PC-3 (cell line): ENCODE measurements at regions not wholly inside any gene's neighbourhood (a gene's known extent, or its start where the extent isn't known, plus 50 kb on each side); places are given as distances from the start of the nearest gene placed in this dataset.
"Not testable (repeated sequence)": the region's sequence is repeated elsewhere in the genome, so short reads cannot be mapped to it uniquely, and the experiment has no call there.

Experiments used
- ATAC-seq: fragments of 200-7000 bp; cut with Tn5 transposase; 2 replicates; pipeline ENCODE4 v1.9.1; 2020; ENCODE audit warnings: mild to moderate bottlenecking, moderate library complexity
- BruUV-seq: library from RNA; stranded (reverse); fragments of 400-500 nt; replicated peaks from 2 replicates; lab custom pipeline; 2021; lab: Mats Ljungman, UMichigan
- CTCF ChIA-PET: fragments of 300-600 bp; sonication (Branson Sonifier 250); formaldehyde crosslinking; loops from one replicate; lab custom pipeline; 2022; ENCODE audit warnings: antibody characterized with exemption; lab: Charles Lee
- POLR2A ChIA-PET: fragments of 300-600 bp; sonication (Branson Sonifier 250); formaldehyde crosslinking; loops from one replicate; lab custom pipeline; 2022; ENCODE audit warnings: antibody characterized with exemption; ENCODE audit not compliant: unreplicated experiment; lab: Charles Lee
- DNase-seq: peaks from one replicate; pipeline ENCODE4 v3.0.0-alpha.2; 2015
- H2AFZ ChIP-seq: fragments of 300-600 bp; sonication (generic); 2 replicates; pipeline ENCODE4 v1.6.0; 2016; ENCODE audit warnings: antibody characterized with exemption, low read length
- H3F3A ChIP-seq: fragments of 300-600 bp; sonication (generic); one replicate; pipeline ENCODE4 v1.6.0; 2017; ENCODE audit warnings: antibody characterized with exemption, low read length, control low read depth, mild to moderate bottlenecking; ENCODE audit not compliant: unreplicated experiment
- H3K27ac ChIP-seq: fragments of 300-600 bp; sonication (generic); 2 replicates; pipeline ENCODE4 v1.5.1; 2016; ENCODE audit warnings: mild to moderate bottlenecking, low read length
- H3K27me3 ChIP-seq: fragments of 300-600 bp; sonication (generic); 2 replicates; pipeline ENCODE4 v1.6.1; 2016; ENCODE audit warnings: low read length, mixed read lengths
- H3K36me3 ChIP-seq: fragments of 300-600 bp; sonication (generic); 2 replicates; pipeline ENCODE4 v1.6.1; 2016; ENCODE audit warnings: low read depth, mixed run types, low read length, mixed read lengths
- H3K4me1 ChIP-seq: fragments of 300-600 bp; sonication (generic); 2 replicates; pipeline ENCODE4 v1.5.1; 2016; ENCODE audit warnings: low read length; ENCODE audit not compliant: insufficient read depth
- H3K4me2 ChIP-seq: fragments of 300-600 bp; sonication (generic); 2 replicates; pipeline ENCODE4 v1.6.0; 2016; ENCODE audit warnings: low read length
- H3K4me3 ChIP-seq: fragments of 300-600 bp; sonication (generic); 2 replicates; pipeline ENCODE4 v1.5.1; 2016; ENCODE audit warnings: mild to moderate bottlenecking, low read length, mixed read lengths
- H3K79me2 ChIP-seq: fragments of 300-600 bp; sonication (generic); 2 replicates; pipeline ENCODE4 v1.6.1; 2017; ENCODE audit warnings: low read length, mixed read lengths
- H3K9ac ChIP-seq: fragments of 300-600 bp; sonication (generic); 2 replicates; pipeline ENCODE4 v1.6.0; 2016; ENCODE audit warnings: mild to moderate bottlenecking, low read length
- H3K9me2 ChIP-seq: fragments of 300-600 bp; sonication (generic); replicated peaks from 2 replicates; pipeline ENCODE4 v1.6.1; 2016; ENCODE audit warnings: mixed run types, low read length, mixed read lengths
- H3K9me3 ChIP-seq: fragments of 300-600 bp; sonication (generic); 2 replicates; pipeline ENCODE4 v1.6.1; 2016; ENCODE audit warnings: low read length, mixed read lengths
- H4K20me1 ChIP-seq: fragments of 300-600 bp; sonication (generic); 2 replicates; pipeline ENCODE4 v1.6.1; 2016; ENCODE audit warnings: low read length, mixed read lengths
- intact Hi-C: fragments of 100-400 bp; cut with micrococcal nuclease; formaldehyde crosslinking; loops from 2 replicates; pipeline ENCODE4 v1.9.0; 2023

GRCh38 chr14:19201394-19202052 is 232.6 kb downstream of the POTEG start:
- H3K9ac ChIP-seq, H3K9me2 ChIP-seq, DNase-seq, ATAC-seq, H3K27ac ChIP-seq, H3K36me3 ChIP-seq, BruUV-seq, POLR2A ChIA-PET, H3K9me3 ChIP-seq, H3F3A ChIP-seq, H4K20me1 ChIP-seq, H3K4me3 ChIP-seq, H2AFZ ChIP-seq, intact Hi-C loops, H3K4me1 ChIP-seq, CTCF ChIA-PET, H3K27me3 ChIP-seq, H3K79me2 ChIP-seq, H3K4me2 ChIP-seq: not testable (repeated sequence)

- BruUV-seq, H3K4me2 ChIP-seq, H2AFZ ChIP-seq, ATAC-seq, H3K9ac ChIP-seq, H3K79me2 ChIP-seq, H4K20me1 ChIP-seq, H3K36me3 ChIP-seq, H3K9me2 ChIP-seq, intact Hi-C loops, H3K9me3 ChIP-seq, CTCF ChIA-PET, DNase-seq, POLR2A ChIA-PET, H3K4me1 ChIP-seq, H3F3A ChIP-seq, H3K27me3 ChIP-seq, H3K27ac ChIP-seq, H3K4me3 ChIP-seq: not testable (repeated sequence)
These were observed 232.1 kb downstream of the POTEG start for GRCh38 chr14:19202053-19202442.

- H3F3A ChIP-seq, intact Hi-C loops, H2AFZ ChIP-seq, CTCF ChIA-PET, H3K27ac ChIP-seq, ATAC-seq, H3K4me3 ChIP-seq, H3K9me3 ChIP-seq, DNase-seq, POLR2A ChIA-PET, H3K4me2 ChIP-seq, H3K27me3 ChIP-seq, H4K20me1 ChIP-seq, H3K79me2 ChIP-seq, H3K9me2 ChIP-seq, BruUV-seq, H3K4me1 ChIP-seq, H3K36me3 ChIP-seq, H3K9ac ChIP-seq: not testable (repeated sequence)
These were observed 230.7 kb downstream of the POTEG start for GRCh38 chr14:19203250-19203972.

GRCh38 chr14:19204827-19205226 is 229.3 kb downstream of the POTEG start:
- POLR2A ChIA-PET, BruUV-seq, H4K20me1 ChIP-seq, H3K9me2 ChIP-seq, H3K4me1 ChIP-seq, DNase-seq, H3K36me3 ChIP-seq, H3K27ac ChIP-seq, H3K4me2 ChIP-seq, H3K9ac ChIP-seq, H3K79me2 ChIP-seq, H3K4me3 ChIP-seq, intact Hi-C loops, CTCF ChIA-PET, H3K27me3 ChIP-seq, H3F3A ChIP-seq, H2AFZ ChIP-seq, H3K9me3 ChIP-seq, ATAC-seq: not testable (repeated sequence)

- H3K9me2 ChIP-seq, H3K9ac ChIP-seq, H3K79me2 ChIP-seq, H3K27ac ChIP-seq, ATAC-seq, H3F3A ChIP-seq, H4K20me1 ChIP-seq, H2AFZ ChIP-seq, DNase-seq, H3K27me3 ChIP-seq, BruUV-seq, H3K9me3 ChIP-seq, H3K4me2 ChIP-seq, POLR2A ChIA-PET, CTCF ChIA-PET, H3K36me3 ChIP-seq, intact Hi-C loops, H3K4me3 ChIP-seq, H3K4me1 ChIP-seq: not testable (repeated sequence)
These were observed 217.7 kb downstream of the POTEG start for GRCh38 chr14:19216480-19216879.

GRCh38 chr14:19219423-19219822 is 214.7 kb downstream of the POTEG start:
- H3K4me3 ChIP-seq, H3K36me3 ChIP-seq, intact Hi-C loops, POLR2A ChIA-PET, H3K4me2 ChIP-seq, H3K9ac ChIP-seq, H3K9me3 ChIP-seq, H3K9me2 ChIP-seq, H3K4me1 ChIP-seq, H3F3A ChIP-seq, H3K79me2 ChIP-seq, CTCF ChIA-PET, H3K27me3 ChIP-seq, H3K27ac ChIP-seq, H4K20me1 ChIP-seq, BruUV-seq, ATAC-seq, H2AFZ ChIP-seq, DNase-seq: not testable (repeated sequence)
